ENCODE measurements at regions not wholly inside any gene's neighbourhood (a gene's known extent, or its start where the extent isn't known, plus 50 kb on each side); places are given as distances from the start of the nearest gene placed in this dataset.
"Not testable (repeated sequence)": the region's sequence is repeated elsewhere in the genome, so short reads cannot be mapped to it uniquely, and the experiment has no call there.

DNA sequence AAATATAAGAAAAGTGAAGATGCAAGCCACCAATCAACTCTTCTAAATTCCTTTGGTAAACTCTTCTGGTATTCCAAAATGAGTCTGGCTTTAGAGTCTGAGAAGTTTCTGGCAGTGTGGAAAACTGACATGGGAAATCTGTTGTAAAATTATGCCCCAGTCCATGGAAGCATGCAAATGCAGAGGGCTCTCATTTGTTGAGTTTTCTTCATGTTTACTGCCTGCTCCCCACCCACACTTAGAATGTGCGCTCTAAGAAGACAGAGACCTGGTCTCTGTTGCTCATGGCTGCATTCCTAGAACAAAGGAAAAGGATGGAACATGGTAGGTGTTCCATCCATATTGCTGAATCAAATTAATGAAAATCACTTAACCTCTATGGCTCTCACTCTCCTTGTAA, 411.8 kb upstream of the PDZRN3 start:
- DNase-seq = no peak

GRCh38 chr3:74036102-74036501, 411.4 kb upstream of the PDZRN3 start:
- DNase-seq = no peak

DNA sequence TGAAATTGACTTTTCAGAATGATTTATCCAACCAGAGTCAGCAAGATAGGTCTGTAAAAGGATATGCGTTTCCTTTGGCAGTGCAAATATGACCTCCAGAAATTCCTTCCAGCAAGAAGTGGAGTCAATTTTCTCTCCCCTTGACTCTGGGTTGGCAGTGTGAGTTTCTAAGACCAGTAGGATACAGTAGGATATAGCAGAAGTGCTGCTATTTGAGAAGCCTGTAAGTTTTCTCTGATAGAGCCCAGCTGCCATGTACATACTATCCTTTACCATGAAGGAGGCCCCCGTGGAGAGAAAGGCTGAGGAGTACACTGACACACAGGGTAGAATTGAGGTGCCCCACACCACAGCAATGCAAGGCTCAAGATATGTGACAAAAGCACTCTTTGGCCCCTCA, 409.1 kb upstream of the PDZRN3 start:
- no peak for DNase-seq

DNA sequence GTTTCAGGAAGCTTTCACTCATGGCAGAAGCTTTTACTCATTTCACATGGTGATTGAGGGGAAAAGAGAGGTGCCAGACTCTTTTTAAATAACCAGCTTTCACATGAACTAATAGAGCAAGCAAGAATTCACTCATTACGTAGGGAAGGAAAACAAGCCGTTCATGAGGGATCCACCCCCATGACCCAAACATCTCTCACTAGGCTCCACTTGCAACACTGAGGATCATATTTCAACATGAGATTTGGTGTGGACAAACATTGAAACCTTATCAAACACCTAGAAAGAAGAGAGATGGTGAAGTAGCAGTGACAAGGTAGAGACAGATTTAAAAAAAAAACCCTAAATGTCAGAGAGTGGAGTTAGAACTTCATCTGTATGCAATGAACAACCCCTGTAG, 408.6 kb upstream of the PDZRN3 start:
- DNase-seq = no peak

GRCh38 chr3:74027121-74027520, 402.4 kb upstream of the PDZRN3 start:
- no peak for DNase-seq

- DNase-seq = no peak
Measured at GRCh38 chr3:74023395-74023794, 398.7 kb upstream of the PDZRN3 start.

GRCh38 chr3:74021449-74021848, 396.7 kb upstream of the PDZRN3 start:
- no peak for DNase-seq

- DNase-seq = no peak
Measured at GRCh38 chr3:74009961-74010844, 385.5 kb upstream of the PDZRN3 start.

DNA sequence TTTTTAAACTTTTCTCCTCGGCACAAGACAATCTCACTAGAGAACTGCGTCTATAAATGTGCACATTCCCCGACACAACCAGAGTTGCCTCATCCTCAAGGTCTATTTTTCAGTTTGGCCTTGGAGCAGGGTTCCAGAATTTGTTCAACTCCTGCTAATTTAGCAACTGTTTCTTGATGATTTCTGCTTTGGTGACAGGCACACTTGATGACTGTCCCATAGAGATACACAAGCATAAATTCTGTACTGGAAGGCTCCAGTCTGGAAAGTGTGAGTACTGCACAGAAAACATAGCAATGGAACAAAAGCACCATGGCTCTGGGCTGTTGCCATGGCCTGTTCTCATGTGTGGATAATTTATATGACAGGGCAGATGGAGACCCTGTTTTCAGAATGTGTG, 379.6 kb upstream of the PDZRN3 start:
- no peak for DNase-seq

DNA sequence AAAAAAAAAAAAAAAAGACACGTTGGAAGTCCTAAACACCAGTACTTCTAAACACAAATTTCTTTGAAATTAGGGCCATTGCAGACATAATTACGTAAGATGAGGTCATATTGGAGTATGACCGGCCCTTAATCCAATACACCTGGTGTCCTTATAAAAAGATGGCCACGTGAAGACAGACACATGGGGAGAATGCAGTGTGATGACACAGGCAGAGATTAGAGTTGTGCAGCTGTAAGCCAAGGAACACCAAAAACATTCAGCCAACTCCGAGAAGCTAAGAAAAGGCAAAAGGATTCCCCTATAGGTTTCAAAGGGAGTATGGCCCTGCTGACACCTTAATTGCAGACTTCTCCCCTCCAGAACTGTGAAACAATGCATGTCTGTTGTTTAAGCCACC, 379.0 kb upstream of the PDZRN3 start:
- DNase-seq = no peak

- DNase-seq = no peak
Measured at GRCh38 chr3:74001436-74001835, 376.7 kb upstream of the PDZRN3 start.

GRCh38 chr3:74000725-74001124, 376.0 kb upstream of the PDZRN3 start:
- DNase-seq = no peak

DNA sequence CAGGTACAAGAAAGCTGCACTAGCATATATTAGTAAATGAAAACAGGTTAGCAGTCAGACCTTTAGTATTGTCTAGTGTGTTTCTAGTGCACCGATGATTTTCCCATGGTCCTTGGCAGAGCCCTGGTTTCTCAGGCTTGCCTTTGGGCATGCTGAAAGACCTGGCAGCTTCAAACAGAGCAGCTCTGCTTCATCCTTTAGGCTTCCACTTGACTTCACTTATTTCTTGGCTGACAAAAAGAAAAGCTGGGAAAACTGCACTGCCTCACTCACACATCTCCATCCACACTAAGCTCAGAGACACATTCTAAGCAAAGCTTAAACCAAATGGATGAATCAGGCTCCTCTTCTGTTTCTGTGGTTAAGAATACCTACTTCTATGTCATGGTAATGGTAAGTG, 374.8 kb upstream of the PDZRN3 start:
- DNase-seq = no peak

GRCh38 chr3:73990691-73991090, 365.9 kb upstream of the PDZRN3 start:
- DNase-seq = not testable (repeated sequence)

DNA sequence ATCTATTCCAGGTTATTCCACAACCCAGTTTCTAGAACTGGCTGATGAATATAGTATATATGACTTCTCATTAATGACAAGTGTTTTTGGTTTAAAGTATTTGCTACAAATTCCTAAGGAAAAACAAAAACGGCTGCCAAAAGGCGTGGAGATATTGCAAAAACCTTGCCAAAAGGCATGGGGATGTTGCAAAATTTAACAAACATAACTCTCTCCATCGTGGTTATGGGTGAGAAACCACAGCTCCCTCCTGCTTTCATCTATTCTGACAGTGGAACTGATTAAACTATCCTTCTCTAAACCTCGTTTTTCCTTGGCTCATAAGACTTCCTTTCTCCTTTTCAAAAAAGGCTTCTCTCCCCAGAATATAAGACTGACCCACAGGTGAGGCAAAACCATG, 342.0 kb upstream of the PDZRN3 start:
- no peak for DNase-seq

- DNase-seq = no peak
Measured at GRCh38 chr3:73964818-73965217, 340.1 kb upstream of the PDZRN3 start.

DNA sequence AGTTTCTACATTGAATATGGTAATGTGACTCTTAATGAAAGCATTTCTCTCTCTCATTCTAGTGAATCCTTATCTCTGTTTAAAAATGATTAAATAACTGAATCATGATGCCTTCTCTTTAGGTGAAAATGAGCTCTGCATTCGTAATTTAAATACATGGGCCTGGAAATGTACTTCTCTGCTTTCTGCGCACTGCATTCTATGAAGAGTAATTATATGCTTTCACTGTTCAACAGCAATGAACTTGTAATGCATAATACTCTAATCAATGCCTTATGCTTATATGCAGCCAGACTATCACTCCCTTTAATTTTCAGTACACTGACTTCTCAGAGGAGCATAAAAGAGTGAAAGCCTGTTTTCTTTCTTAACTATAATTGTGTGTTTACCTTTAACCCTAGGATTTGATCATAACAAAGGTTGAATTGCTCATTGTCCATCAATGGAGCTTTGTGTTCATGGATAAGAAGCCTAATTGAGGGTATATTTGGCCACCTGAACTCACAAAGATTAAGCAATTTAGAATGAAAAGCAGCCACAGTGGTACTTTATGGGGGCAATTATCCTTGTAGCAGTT, 330.8 kb upstream of the PDZRN3 start:
- peak; percentile 76 to 96 for DNase-seq

- DNase-seq = no peak
Measured at GRCh38 chr3:73954506-73954905, 329.8 kb upstream of the PDZRN3 start.

GRCh38 chr3:73952781-73953180, 328.0 kb upstream of the PDZRN3 start:
- no peak for DNase-seq

GRCh38 chr3:73950865-73951558, 326.3 kb upstream of the PDZRN3 start:
- DNase-seq = no peak

DNA sequence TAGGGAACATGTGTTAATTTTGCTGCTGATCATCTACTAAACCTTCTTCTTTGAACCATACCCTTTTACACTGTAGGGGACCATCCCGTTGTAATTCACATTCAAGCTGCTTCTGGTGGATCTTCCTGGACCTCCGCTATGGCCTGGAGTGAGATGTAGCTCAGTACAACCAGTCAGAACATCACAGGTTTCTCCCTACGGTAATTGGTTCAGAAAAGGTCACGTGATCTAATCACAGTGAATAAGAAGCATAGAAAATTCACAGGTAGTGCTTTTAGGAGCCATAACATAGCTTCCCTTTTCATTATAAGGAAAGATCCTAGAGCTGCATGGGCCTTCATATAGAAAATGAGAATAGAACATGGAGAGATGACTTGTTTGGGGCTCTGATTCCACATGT, 320.8 kb upstream of the PDZRN3 start:
- no peak for DNase-seq

GRCh38 chr3:73939985-73940384, 315.2 kb upstream of the PDZRN3 start:
- no peak for DNase-seq

GRCh38 chr3:73933585-73933984, 308.8 kb upstream of the PDZRN3 start:
- DNase-seq = no peak

- DNase-seq = no peak
Measured at GRCh38 chr3:73927203-73927570, 302.4 kb upstream of the PDZRN3 start.

Measured in NCI-H2081 (cell line).